ENCODE measurements at regions not wholly inside any gene's neighbourhood (a gene's known extent, or its start where the extent isn't known, plus 50 kb on each side); places are given as distances from the start of the nearest gene placed in this dataset.

GRCh38 chr11:116271479-116271878, 501.3 kb downstream of the BUD13 start:
- H3K27ac ChIP-seq = no peak overlapping the region
- no peaks in the 10 kb centered on the region for H3K4me1 ChIP-seq
- H3K27me3 ChIP-seq = no peaks in the 10 kb centered on the region
- H3K9me3 ChIP-seq = no peaks in the 10 kb centered on the region
- intact Hi-C loops (cut with DNase I; ENCODE audit: low total_unique reads) = loop anchor here (10.0 kb wide), 1 partner anchor 937 kb away; no protein-coding TSS in a partner anchor
- H3K4me3 ChIP-seq = no peak overlapping the region
- no peak for DNase-seq
- no peaks in the 10 kb centered on the region for H3K36me3 ChIP-seq (ENCODE audit: low read depth, missing control alignments)
- TF ChIP-seq POLR2A (IDR thresholded peaks at IDR 0.05) (no peak), CTCF (IDR thresholded peaks at IDR 0.05) (no peak)
- 74 to 78% methylated on average over 6 of the region's 6 CpGs for WGBS, 2 donors

- no peaks in the 10 kb centered on the region for H3K36me3 ChIP-seq (ENCODE audit: low read depth, missing control alignments)
- H3K4me1 ChIP-seq = no peaks in the 10 kb centered on the region
- WGBS, 2 donors = 87 to 96% methylated on average over 4 to 5 of the region's 5 CpGs
- intact Hi-C loops (cut with DNase I; ENCODE audit: low total_unique reads) = no loop called here
- TF ChIP-seq POLR2A (IDR thresholded peaks at IDR 0.05) = no peak
- TF ChIP-seq CTCF (IDR thresholded peaks at IDR 0.05) = no peak
- no peak overlapping the region for H3K4me3 ChIP-seq
- no peaks in the 10 kb centered on the region for H3K27me3 ChIP-seq
- DNase-seq = no peak
- H3K27ac ChIP-seq = no peak overlapping the region
- H3K9me3 ChIP-seq = no peaks in the 10 kb centered on the region
Observed at GRCh38 chr11:116267146-116267545, 505.6 kb downstream of the BUD13 start.

GRCh38 chr11:116263770-116264169, 509.0 kb downstream of the BUD13 start:
- TF ChIP-seq CTCF (IDR thresholded peaks at IDR 0.05) = no peak
- TF ChIP-seq POLR2A (IDR thresholded peaks at IDR 0.05) = no peak
- Histone ChIP-seq H3K27ac (no peak overlapping the region), H3K36me3 (ENCODE audit: low read depth, missing control alignments) (no peaks in the 10 kb centered on the region), H3K4me3 (no peak overlapping the region), H3K4me1 (no peaks in the 10 kb centered on the region), H3K27me3 (no peaks in the 10 kb centered on the region), H3K9me3 (no peaks in the 10 kb centered on the region)
- intact Hi-C loops (cut with DNase I; ENCODE audit: low total_unique reads) = no loop called here
- DNase-seq = no peak
- WGBS, 2 donors = 69 to 83% methylated on average over 8 of the region's 8 CpGs

- no peak for DNase-seq
- whole genome bisulfite sequencing, 2 donors = 66 to 74% methylated on average over 3 of the region's 3 CpGs
- intact Hi-C loops (cut with DNase I; ENCODE audit: low total_unique reads) = no loop called here
- Histone ChIP-seq H3K9me3 (no peaks in the 10 kb centered on the region), H3K36me3 (ENCODE audit: low read depth, missing control alignments) (no peaks in the 10 kb centered on the region), H3K4me1 (no peaks in the 10 kb centered on the region), H3K4me3 (no peak overlapping the region), H3K27ac (no peak overlapping the region), H3K27me3 (no peaks in the 10 kb centered on the region)
- TF ChIP-seq POLR2A (IDR thresholded peaks at IDR 0.05) (no peak), CTCF (IDR thresholded peaks at IDR 0.05) (no peak)
Observed at GRCh38 chr11:116263019-116263418, 509.8 kb downstream of the BUD13 start.

GRCh38 chr11:116262370-116262769, 510.4 kb downstream of the BUD13 start:
- H3K4me1 ChIP-seq = no peaks in the 10 kb centered on the region
- DNase-seq = no peak
- no peak overlapping the region for H3K27ac ChIP-seq
- H3K27me3 ChIP-seq = no peaks in the 10 kb centered on the region
- intact Hi-C loops (cut with DNase I; ENCODE audit: low total_unique reads) = no loop called here
- no peaks in the 10 kb centered on the region for H3K9me3 ChIP-seq
- no peak overlapping the region for H3K4me3 ChIP-seq
- no peaks in the 10 kb centered on the region for H3K36me3 ChIP-seq (ENCODE audit: low read depth, missing control alignments)
- 100% methylated on average over 1 of the region's 1 CpG for WGBS, 2 donors
- no peak for TF ChIP-seq CTCF (IDR thresholded peaks at IDR 0.05)
- no peak for TF ChIP-seq POLR2A (IDR thresholded peaks at IDR 0.05)
